ENCODE measurements at regions not wholly inside any gene's neighbourhood (a gene's known extent, or its start where the extent isn't known, plus 50 kb on each side); places are given as distances from the start of the nearest gene placed in this dataset.
"Not testable (repeated sequence)": the region's sequence is repeated elsewhere in the genome, so short reads cannot be mapped to it uniquely, and the experiment has no call there.

- H3K4me3 ChIP-seq (ENCODE audit: low read depth in 1 of 5, low read length in 5 of 5); H3K36me3 ChIP-seq (ENCODE audit: control insufficient read depth in 5 of 5, insufficient read depth in 5 of 5, low read length in 5 of 5); H3K4me1 ChIP-seq (ENCODE audit: control insufficient read depth in 5 of 5, insufficient read depth in 5 of 5, low read length in 5 of 5); H3K27ac ChIP-seq (ENCODE audit: low read depth, low read length); H3K9ac ChIP-seq (ENCODE audit: low read length in 5 of 5); H3K9me3 ChIP-seq (ENCODE audit: control insufficient read depth in 5 of 5, low read length in 5 of 5); H3K27me3 ChIP-seq (ENCODE audit: control insufficient read depth in 5 of 5, insufficient read depth in 4 of 5, low read length in 5 of 5): not testable (repeated sequence)
These were observed 1218.8 kb downstream of the GATA3 start for GRCh38 chr10:9273126-9273833.

- H3K27me3 ChIP-seq (ENCODE audit: control insufficient read depth in 5 of 5, insufficient read depth in 4 of 5, low read length in 5 of 5), result no peaks in the 10 kb centered on the region
- H3K4me1 ChIP-seq (ENCODE audit: control insufficient read depth in 5 of 5, insufficient read depth in 5 of 5, low read length in 5 of 5), result no peaks in the 10 kb centered on the region
- H3K9ac ChIP-seq (ENCODE audit: low read length in 5 of 5), result no peak overlapping the region
- H3K4me3 ChIP-seq (ENCODE audit: low read depth in 1 of 5, low read length in 5 of 5), result no peak overlapping the region
- H3K27ac ChIP-seq (ENCODE audit: low read depth, low read length), result no peak overlapping the region
- no peaks in the 10 kb centered on the region for H3K36me3 ChIP-seq (ENCODE audit: control insufficient read depth in 5 of 5, insufficient read depth in 5 of 5, low read length in 5 of 5)
- no peaks in the 10 kb centered on the region for H3K9me3 ChIP-seq (ENCODE audit: control insufficient read depth in 5 of 5, low read length in 5 of 5)
These were observed 1219.8 kb downstream of the GATA3 start for GRCh38 chr10:9274206-9274755.

- no peaks in the 10 kb centered on the region for H3K9me3 ChIP-seq (ENCODE audit: control insufficient read depth in 5 of 5, low read length in 5 of 5)
- H3K4me3 ChIP-seq (ENCODE audit: low read depth in 1 of 5, low read length in 5 of 5), result no peak overlapping the region
- H3K4me1 ChIP-seq (ENCODE audit: control insufficient read depth in 5 of 5, insufficient read depth in 5 of 5, low read length in 5 of 5), result no peaks in the 10 kb centered on the region
- H3K27ac ChIP-seq (ENCODE audit: low read depth, low read length), result no peak overlapping the region
- H3K9ac ChIP-seq (ENCODE audit: low read length in 5 of 5), result no peak overlapping the region
- H3K36me3 ChIP-seq (ENCODE audit: control insufficient read depth in 5 of 5, insufficient read depth in 5 of 5, low read length in 5 of 5), result no peaks in the 10 kb centered on the region
- no peaks in the 10 kb centered on the region for H3K27me3 ChIP-seq (ENCODE audit: control insufficient read depth in 5 of 5, insufficient read depth in 4 of 5, low read length in 5 of 5)
These were observed 1221.4 kb downstream of the GATA3 start for GRCh38 chr10:9275861-9276260.

- H3K9ac ChIP-seq (ENCODE audit: low read length in 5 of 5), result no peak overlapping the region
These were observed 1231.2 kb downstream of the GATA3 start for GRCh38 chr10:9285690-9286089.

DNA sequence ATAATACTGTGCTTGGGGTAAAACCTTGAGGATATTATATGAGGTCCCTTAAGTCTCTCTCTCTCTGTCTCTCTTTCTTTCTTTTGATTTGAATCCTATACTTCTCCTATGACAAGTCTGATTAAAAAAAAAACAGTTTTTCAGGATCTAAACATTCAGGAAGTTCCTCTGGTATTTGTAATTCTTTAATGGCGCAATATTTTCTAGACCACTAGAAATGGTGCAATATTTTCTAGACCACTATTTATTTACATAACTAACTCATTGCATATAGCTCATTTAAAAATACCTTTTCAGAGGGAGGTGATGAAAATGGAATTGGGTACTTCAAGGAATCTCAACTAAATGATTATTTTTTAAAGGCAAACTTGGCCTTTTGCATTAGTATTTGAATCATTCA lies 1235.3 kb downstream of the GATA3 start:
- Histone ChIP-seq H3K27ac (ENCODE audit: low read depth, low read length) (no peak overlapping the region), H3K27me3 (ENCODE audit: control insufficient read depth in 5 of 5, insufficient read depth in 4 of 5, low read length in 5 of 5) (no peaks in the 10 kb centered on the region), H3K4me1 (ENCODE audit: control insufficient read depth in 5 of 5, insufficient read depth in 5 of 5, low read length in 5 of 5) (no peaks in the 10 kb centered on the region), H3K36me3 (ENCODE audit: control insufficient read depth in 5 of 5, insufficient read depth in 5 of 5, low read length in 5 of 5) (no peaks in the 10 kb centered on the region), H3K4me3 (ENCODE audit: low read depth in 1 of 5, low read length in 5 of 5) (no peak overlapping the region), H3K9me3 (ENCODE audit: control insufficient read depth in 5 of 5, low read length in 5 of 5) (no peaks in the 10 kb centered on the region), H3K9ac (ENCODE audit: low read length in 5 of 5) (no peak overlapping the region)

More at GRCh38 chr10:9285690-9286089, 1231.2 kb downstream of the GATA3 start:
- Histone ChIP-seq H3K36me3 (ENCODE audit: control insufficient read depth in 5 of 5, insufficient read depth in 5 of 5, low read length in 5 of 5) (no peaks in the 10 kb centered on the region), H3K27ac (ENCODE audit: low read depth, low read length) (no peak overlapping the region), H3K27me3 (ENCODE audit: control insufficient read depth in 5 of 5, insufficient read depth in 4 of 5, low read length in 5 of 5) (no peaks in the 10 kb centered on the region), H3K4me3 (ENCODE audit: low read depth in 1 of 5, low read length in 5 of 5) (no peak overlapping the region), H3K4me1 (ENCODE audit: control insufficient read depth in 5 of 5, insufficient read depth in 5 of 5, low read length in 5 of 5) (no peaks in the 10 kb centered on the region), H3K9me3 (ENCODE audit: control insufficient read depth in 5 of 5, low read length in 5 of 5) (no peaks in the 10 kb centered on the region)

GRCh38 chr10:9291081-9291480 lies 1236.6 kb downstream of the GATA3 start:
- H3K36me3 ChIP-seq (ENCODE audit: control insufficient read depth in 5 of 5, insufficient read depth in 5 of 5, low read length in 5 of 5), result no peaks in the 10 kb centered on the region
- no peaks in the 10 kb centered on the region for H3K27me3 ChIP-seq (ENCODE audit: control insufficient read depth in 5 of 5, insufficient read depth in 4 of 5, low read length in 5 of 5)
- H3K27ac ChIP-seq (ENCODE audit: low read depth, low read length), result no peak overlapping the region
- no peaks in the 10 kb centered on the region for H3K4me1 ChIP-seq (ENCODE audit: control insufficient read depth in 5 of 5, insufficient read depth in 5 of 5, low read length in 5 of 5)
- H3K9me3 ChIP-seq (ENCODE audit: control insufficient read depth in 5 of 5, low read length in 5 of 5), result no peaks in the 10 kb centered on the region
- H3K9ac ChIP-seq (ENCODE audit: low read length in 5 of 5), result no peak overlapping the region
- no peak overlapping the region for H3K4me3 ChIP-seq (ENCODE audit: low read depth in 1 of 5, low read length in 5 of 5)

GRCh38 chr10:9294132-9294663 lies 1239.7 kb downstream of the GATA3 start:
- H3K27me3 ChIP-seq (ENCODE audit: control insufficient read depth in 5 of 5, insufficient read depth in 4 of 5, low read length in 5 of 5), result peaks cover 0 to 2% (median 0%) of the 10 kb centered on the region in 5 donors
- no peak overlapping the region for H3K4me3 ChIP-seq (ENCODE audit: low read depth in 1 of 5, low read length in 5 of 5)
- H3K36me3 ChIP-seq (ENCODE audit: control insufficient read depth in 5 of 5, insufficient read depth in 5 of 5, low read length in 5 of 5), result no peaks in the 10 kb centered on the region
- no peak overlapping the region for H3K9ac ChIP-seq (ENCODE audit: low read length in 5 of 5)
- no peaks in the 10 kb centered on the region for H3K4me1 ChIP-seq (ENCODE audit: control insufficient read depth in 5 of 5, insufficient read depth in 5 of 5, low read length in 5 of 5)
- H3K9me3 ChIP-seq (ENCODE audit: control insufficient read depth in 5 of 5, low read length in 5 of 5), result no peaks in the 10 kb centered on the region
- H3K27ac ChIP-seq (ENCODE audit: low read depth, low read length), result no peak overlapping the region

GRCh38 chr10:9294865-9295264 lies 1240.4 kb downstream of the GATA3 start:
- no peak overlapping the region for H3K4me3 ChIP-seq (ENCODE audit: low read depth in 1 of 5, low read length in 5 of 5)
- H3K27ac ChIP-seq (ENCODE audit: low read depth, low read length), result no peak overlapping the region
- no peaks in the 10 kb centered on the region for H3K9me3 ChIP-seq (ENCODE audit: control insufficient read depth in 5 of 5, low read length in 5 of 5)
- H3K9ac ChIP-seq (ENCODE audit: low read length in 5 of 5), result no peak overlapping the region
- H3K36me3 ChIP-seq (ENCODE audit: control insufficient read depth in 5 of 5, insufficient read depth in 5 of 5, low read length in 5 of 5), result no peaks in the 10 kb centered on the region
- H3K27me3 ChIP-seq (ENCODE audit: control insufficient read depth in 5 of 5, insufficient read depth in 4 of 5, low read length in 5 of 5), result peaks cover 0 to 2% (median 0%) of the 10 kb centered on the region in 5 donors
- no peaks in the 10 kb centered on the region for H3K4me1 ChIP-seq (ENCODE audit: control insufficient read depth in 5 of 5, insufficient read depth in 5 of 5, low read length in 5 of 5)

DNA sequence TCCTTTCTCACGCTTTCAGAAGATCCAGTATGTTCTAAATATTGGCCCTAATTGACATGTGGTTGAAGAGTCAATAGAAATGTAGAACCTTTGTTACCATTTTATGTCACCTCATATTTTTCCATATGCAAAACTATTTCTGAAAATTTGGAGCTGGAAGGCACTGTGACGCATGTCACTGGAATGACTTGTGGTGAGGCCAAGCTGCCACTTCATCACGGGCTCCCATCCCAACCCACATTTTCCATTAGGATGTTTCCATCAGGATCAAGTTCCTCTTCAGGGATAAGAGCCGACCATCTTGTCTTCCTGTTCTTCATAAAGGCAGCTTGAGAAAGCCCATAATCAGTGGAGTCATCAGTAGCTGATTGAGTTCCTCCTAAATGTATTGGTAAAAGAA lies 1241.7 kb downstream of the GATA3 start:
- Histone ChIP-seq H3K4me1 (ENCODE audit: control insufficient read depth in 5 of 5, insufficient read depth in 5 of 5, low read length in 5 of 5) (no peaks in the 10 kb centered on the region), H3K4me3 (ENCODE audit: low read depth in 1 of 5, low read length in 5 of 5) (no peak overlapping the region), H3K9ac (ENCODE audit: low read length in 5 of 5) (no peak overlapping the region), H3K27ac (ENCODE audit: low read depth, low read length) (no peak overlapping the region), H3K27me3 (ENCODE audit: control insufficient read depth in 5 of 5, insufficient read depth in 4 of 5, low read length in 5 of 5) (peaks cover 0 to 2% (median 0%) of the 10 kb centered on the region in 5 donors), H3K9me3 (ENCODE audit: control insufficient read depth in 5 of 5, low read length in 5 of 5) (no peaks in the 10 kb centered on the region), H3K36me3 (ENCODE audit: control insufficient read depth in 5 of 5, insufficient read depth in 5 of 5, low read length in 5 of 5) (no peaks in the 10 kb centered on the region)

DNA sequence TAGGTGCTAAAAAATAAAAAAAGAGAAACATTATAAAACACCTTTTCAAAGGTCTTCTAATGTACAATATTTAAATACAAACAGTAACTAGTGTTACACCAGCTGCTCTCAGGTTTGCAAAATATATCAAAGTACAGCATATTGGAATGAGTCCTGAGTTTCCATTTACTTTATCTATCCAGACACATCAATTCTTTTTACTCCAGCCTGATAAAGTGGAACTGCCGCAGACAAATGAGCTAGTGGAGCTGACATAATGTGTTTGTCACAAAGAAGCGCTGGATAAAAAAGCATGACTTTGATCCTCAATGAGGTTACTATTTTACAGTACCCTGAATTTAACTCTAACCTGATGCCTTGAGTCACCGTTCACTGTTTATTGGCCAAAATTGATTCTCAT lies 1243.1 kb downstream of the GATA3 start:
- no peaks in the 10 kb centered on the region for H3K36me3 ChIP-seq (ENCODE audit: control insufficient read depth in 5 of 5, insufficient read depth in 5 of 5, low read length in 5 of 5)

More for the DNA sequence above, 1243.1 kb downstream of the GATA3 start:
- Histone ChIP-seq H3K9ac (ENCODE audit: low read length in 5 of 5) (no peak overlapping the region), H3K4me1 (ENCODE audit: control insufficient read depth in 5 of 5, insufficient read depth in 5 of 5, low read length in 5 of 5) (no peaks in the 10 kb centered on the region), H3K27ac (ENCODE audit: low read depth, low read length) (no peak overlapping the region), H3K9me3 (ENCODE audit: control insufficient read depth in 5 of 5, low read length in 5 of 5) (no peaks in the 10 kb centered on the region), H3K27me3 (ENCODE audit: control insufficient read depth in 5 of 5, insufficient read depth in 4 of 5, low read length in 5 of 5) (peaks cover 0 to 2% (median 0%) of the 10 kb centered on the region in 5 donors), H3K4me3 (ENCODE audit: low read depth in 1 of 5, low read length in 5 of 5) (no peak overlapping the region)
